Prostate gland (tissue), 2 donors: ENCODE measurements at regions not wholly inside any gene's neighbourhood (a gene's known extent, or its start where the extent isn't known, plus 50 kb on each side); places are given as distances from the start of the nearest gene placed in this dataset.

ENCODE experiments used
- DNase-seq: peaks from one replicate; pipeline ENCODE4 v3.0.0-alpha.2; 2019; ENCODE audit warnings: low spot score
- H3K27ac ChIP-seq, 2 donors: fragments of 200-600 bp; sonication (generic); 2 replicates each; pipeline ENCODE4 v1.5.1; 2017 to 2019
- H3K27me3 ChIP-seq: fragments of 200-600 bp; sonication (generic); replicated peaks from 2 replicates; pipeline ENCODE4 v1.5.1; 2019; ENCODE audit not compliant: insufficient read depth
- H3K36me3 ChIP-seq, 2 donors: fragments of 200-600 bp; sonication (generic); 1 replicate in 1 of 2; 2 replicates in 1 of 2; pipeline versions ENCODE4 v1.5.1 to v1.8.1; 2017 to 2019
- H3K4me1 ChIP-seq: fragments of 200-600 bp; sonication (generic); replicated peaks from 2 replicates; pipeline ENCODE4 v1.5.1; 2019
- H3K4me3 ChIP-seq, 2 donors: fragments of 200-600 bp; sonication (generic); 2 replicates each; pipeline ENCODE4 v1.5.1; 2017 to 2019
- H3K9me3 ChIP-seq: fragments of 200-600 bp; sonication (generic); 2 replicates; pipeline ENCODE4 v1.5.1; 2017
- POLR2A ChIP-seq: fragments of 450-650 bp; IDR thresholded peaks from one replicate; pipeline ENCODE4 v1.6.1; 2016; ENCODE audit warnings: antibody characterized with exemption, mild to moderate bottlenecking
- POLR2AphosphoS5 ChIP-seq: sonication (generic); formaldehyde crosslinking; IDR thresholded peaks from one replicate; pipeline ENCODE4 v1.6.1; 2017; ENCODE audit warnings: antibody characterized with exemption
- WGBS: methylation state at CpG from one replicate; pipeline ENCODE4 v1.1.5; 2018; 5-methylcytosine and 5-hydroxymethylcytosine counted together
- intact Hi-C: fragments of 100-400 bp; cut with DNase I; formaldehyde crosslinking; loops from one replicate; pipeline ENCODE4 v1.14.2; 2022
- TF ChIP-seq, protein P1 (sequence below), 4 experiments: fragments of 200-600 bp in 2 of 4; fragments of 450-650 bp in 2 of 4; sonication (generic) in 2 of 4; IDR thresholded peaks; 1 replicate in 3 of 4; 2 replicates in 1 of 4; pipeline ENCODE4 v1.5.1; 2016 to 2019; ENCODE audit warnings: antibody characterized with exemption in 4 of 4, mild to moderate bottlenecking in 2 of 4, moderate library complexity in 2 of 4

DNA sequence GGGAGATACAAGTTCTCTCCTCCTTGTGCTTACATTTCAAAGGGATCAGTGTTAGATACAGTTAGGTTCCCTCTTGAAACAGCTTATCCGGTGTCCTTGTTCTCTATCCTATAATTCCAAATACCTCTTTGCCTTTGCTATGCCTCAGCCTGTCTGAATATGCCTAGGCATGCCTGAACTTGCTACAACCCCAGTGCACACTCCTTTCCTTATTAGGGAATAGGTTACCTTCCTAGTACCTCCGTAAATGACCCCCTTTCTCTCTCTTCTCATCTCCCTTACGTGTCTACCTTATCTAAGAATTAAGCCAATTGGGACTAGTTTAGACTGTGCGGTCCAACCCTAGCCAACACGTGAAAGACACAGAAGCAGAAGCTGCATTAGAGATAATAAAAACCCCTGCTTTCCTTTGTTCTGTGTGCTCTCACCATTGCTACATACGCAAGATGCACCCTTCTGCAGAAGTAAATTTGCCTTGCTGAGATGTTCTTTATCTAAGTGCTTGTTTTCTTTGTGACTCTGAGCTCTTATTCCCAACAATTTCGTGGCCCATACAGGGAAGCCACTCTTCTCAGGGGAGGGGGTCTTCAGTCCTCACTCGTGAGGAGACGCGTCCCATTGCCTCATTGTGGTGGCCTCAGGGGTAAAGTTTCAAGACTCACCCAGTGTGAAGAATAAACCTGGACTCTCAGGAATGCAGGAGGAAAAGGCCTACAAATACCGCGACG lies 802.1 kb downstream of the PLA2G4A start:
- WGBS: 90% methylated on average over 13 of the region's 13 CpGs
- Histone ChIP-seq H3K27ac (no peak overlapping the region), H3K9me3 (no peaks in the 10 kb centered on the region), H3K36me3 (no peaks in the 10 kb centered on the region), H3K27me3 (no peaks in the 10 kb centered on the region), H3K4me1 (no peaks in the 10 kb centered on the region), H3K4me3 (no peak overlapping the region)
- intact Hi-C loops: no loop called here
- no peak for TF ChIP-seq POLR2A
- TF ChIP-seq POLR2AphosphoS5: no peak
- TF ChIP-seq, protein P1, sequence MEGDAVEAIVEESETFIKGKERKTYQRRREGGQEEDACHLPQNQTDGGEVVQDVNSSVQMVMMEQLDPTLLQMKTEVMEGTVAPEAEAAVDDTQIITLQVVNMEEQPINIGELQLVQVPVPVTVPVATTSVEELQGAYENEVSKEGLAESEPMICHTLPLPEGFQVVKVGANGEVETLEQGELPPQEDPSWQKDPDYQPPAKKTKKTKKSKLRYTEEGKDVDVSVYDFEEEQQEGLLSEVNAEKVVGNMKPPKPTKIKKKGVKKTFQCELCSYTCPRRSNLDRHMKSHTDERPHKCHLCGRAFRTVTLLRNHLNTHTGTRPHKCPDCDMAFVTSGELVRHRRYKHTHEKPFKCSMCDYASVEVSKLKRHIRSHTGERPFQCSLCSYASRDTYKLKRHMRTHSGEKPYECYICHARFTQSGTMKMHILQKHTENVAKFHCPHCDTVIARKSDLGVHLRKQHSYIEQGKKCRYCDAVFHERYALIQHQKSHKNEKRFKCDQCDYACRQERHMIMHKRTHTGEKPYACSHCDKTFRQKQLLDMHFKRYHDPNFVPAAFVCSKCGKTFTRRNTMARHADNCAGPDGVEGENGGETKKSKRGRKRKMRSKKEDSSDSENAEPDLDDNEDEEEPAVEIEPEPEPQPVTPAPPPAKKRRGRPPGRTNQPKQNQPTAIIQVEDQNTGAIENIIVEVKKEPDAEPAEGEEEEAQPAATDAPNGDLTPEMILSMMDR (IDR thresholded peaks at IDR 0.05): no peak
- no peak for DNase-seq

DNA sequence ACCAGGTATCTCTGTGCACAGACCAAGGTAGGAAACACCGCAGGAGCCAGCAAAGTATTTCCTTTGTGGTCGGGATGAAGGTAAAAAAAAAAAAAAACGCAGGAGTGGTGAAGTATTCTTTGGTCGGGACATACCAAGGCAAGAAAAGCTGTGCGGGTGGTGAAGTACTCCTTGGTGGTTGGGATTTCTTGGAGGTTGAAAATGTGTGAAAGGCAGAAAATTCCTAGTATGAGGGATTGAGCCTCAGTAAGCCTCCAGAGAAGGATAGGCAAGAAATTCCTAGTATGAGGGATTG lies 802.6 kb downstream of the PLA2G4A start:
- Histone ChIP-seq H3K4me1 (no peaks in the 10 kb centered on the region), H3K27ac (no peak overlapping the region), H3K9me3 (no peaks in the 10 kb centered on the region), H3K4me3 (no peak overlapping the region), H3K27me3 (no peaks in the 10 kb centered on the region), H3K36me3 (no peaks in the 10 kb centered on the region)
- DNase-seq: no peak
- TF ChIP-seq POLR2AphosphoS5 (no peak), POLR2A (no peak)
- TF ChIP-seq, protein P1 (IDR thresholded peaks at IDR 0.05): no peak
- 94% methylated on average over 5 of the region's 5 CpGs for WGBS
- intact Hi-C loops: no loop called here

GRCh38 chr1:187631984-187632383 lies 803.2 kb downstream of the PLA2G4A start:
- intact Hi-C loops: no loop called here
- no peak overlapping the region for H3K27ac ChIP-seq
- H3K4me3 ChIP-seq: no peak overlapping the region
- TF ChIP-seq POLR2A (no peak), POLR2AphosphoS5 (no peak)
- TF ChIP-seq, protein P1 (IDR thresholded peaks at IDR 0.05): no peak
- no peaks in the 10 kb centered on the region for H3K36me3 ChIP-seq
- H3K4me1 ChIP-seq: no peaks in the 10 kb centered on the region
- DNase-seq: no peak
- WGBS: 87% methylated on average over 5 of the region's 5 CpGs
- H3K9me3 ChIP-seq: no peaks in the 10 kb centered on the region
- no peaks in the 10 kb centered on the region for H3K27me3 ChIP-seq

DNA sequence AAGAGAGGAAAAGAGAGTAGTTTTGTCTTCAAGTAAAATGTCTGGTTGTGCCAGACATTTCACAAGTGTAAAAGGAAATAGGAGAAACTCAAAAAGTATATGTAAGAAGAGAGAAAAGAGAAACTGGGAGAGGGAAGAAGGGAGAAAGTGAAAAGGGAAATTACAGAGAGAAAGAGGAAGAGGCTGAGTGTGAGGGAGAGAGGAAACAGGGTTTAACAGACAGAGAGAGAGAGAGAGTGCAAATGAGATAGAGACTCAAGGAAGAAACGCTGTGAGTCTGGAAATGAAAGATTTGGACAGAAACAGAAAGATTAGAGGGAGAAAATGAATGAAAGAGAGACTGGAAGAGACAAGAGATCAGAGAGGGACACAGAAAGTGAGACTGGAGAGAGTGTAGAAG lies 806.2 kb downstream of the PLA2G4A start:
- no peaks in the 10 kb centered on the region for H3K9me3 ChIP-seq
- no peak for DNase-seq
- no peak overlapping the region for H3K27ac ChIP-seq
- no peaks in the 10 kb centered on the region for H3K36me3 ChIP-seq
- WGBS: 75% methylated on average over 1 of the region's 1 CpG
- H3K4me3 ChIP-seq: no peak overlapping the region
- no peaks in the 10 kb centered on the region for H3K27me3 ChIP-seq
- intact Hi-C loops: no loop called here
- TF ChIP-seq, protein P1 (IDR thresholded peaks at IDR 0.05): no peak
- H3K4me1 ChIP-seq: no peaks in the 10 kb centered on the region

- intact Hi-C loops: no loop called here
- Histone ChIP-seq H3K4me3 (no peak overlapping the region), H3K9me3 (no peaks in the 10 kb centered on the region), H3K27me3 (no peaks in the 10 kb centered on the region), H3K4me1 (no peaks in the 10 kb centered on the region), H3K36me3 (no peaks in the 10 kb centered on the region), H3K27ac (no peak overlapping the region)
- 87% methylated on average over 2 of the region's 2 CpGs for WGBS
- TF ChIP-seq POLR2A: no peak
- TF ChIP-seq POLR2AphosphoS5: no peak
- TF ChIP-seq, protein P1 (IDR thresholded peaks at IDR 0.05): no peak
- DNase-seq: no peak
These were observed 810.1 kb downstream of the PLA2G4A start for GRCh38 chr1:187638733-187639434.
